Uterus (tissue), 3 donors: ENCODE measurements at regions not wholly inside any gene's neighbourhood (a gene's known extent, or its start where the extent isn't known, plus 50 kb on each side); places are given as distances from the start of the nearest gene placed in this dataset.

Experiments
- DNase-seq, 2 donors: peaks; one replicate each; pipeline ENCODE4 v3.0.0-alpha.2; 2019 to 2020
- H3K27ac ChIP-seq, 2 donors: fragments of 200-600 bp; sonication (generic); 1 replicate in 1 of 2; 2 replicates in 1 of 2; pipeline ENCODE4 v1.5.1; 2016 to 2018
- H3K27me3 ChIP-seq, 2 donors: fragments of 200-600 bp; sonication (generic); one replicate each; pipeline ENCODE4 v1.5.1; 2018 to 2019; ENCODE audit warnings: control low read depth in 1 of 2
- H3K36me3 ChIP-seq, 2 donors: fragments of 200-600 bp; sonication (generic); one replicate each; pipeline ENCODE4 v1.5.1; 2019; ENCODE audit warnings: control low read depth in 1 of 2
- H3K4me1 ChIP-seq, 2 donors: fragments of 200-600 bp; sonication (generic); one replicate each; pipeline ENCODE4 v1.5.1; 2018 to 2019; ENCODE audit warnings: control low read depth in 1 of 2
- H3K4me3 ChIP-seq, 2 donors: fragments of 200-600 bp; sonication (generic); 1 replicate in 1 of 2; 2 replicates in 1 of 2; pipeline ENCODE4 v1.5.1; 2018 to 2019; ENCODE audit warnings: mild to moderate bottlenecking in 1 of 2
- H3K9me3 ChIP-seq, 2 donors: fragments of 200-600 bp; sonication (generic); one replicate each; pipeline ENCODE4 v1.5.1; 2019; ENCODE audit warnings: control low read depth in 1 of 2
- CTCF ChIP-seq, 4 experiments: fragments of 200-600 bp in 2 of 4; fragments of 450-650 bp in 2 of 4; sonication (generic) in 2 of 4; IDR thresholded peaks; one replicate each; pipeline ENCODE4 v1.5.1; 2016 to 2019; ENCODE audit warnings: antibody characterized with exemption in 4 of 4, mild to moderate bottlenecking in 2 of 4, moderate library complexity in 1 of 4
- POLR2A ChIP-seq, 2 donors: fragments of 450-650 bp; IDR thresholded peaks; one replicate each; pipeline ENCODE4 v1.6.1; 2016; ENCODE audit warnings: antibody characterized with exemption in 2 of 2, mild to moderate bottlenecking in 1 of 2, moderate library complexity in 1 of 2
- intact Hi-C: fragments of 100-400 bp; cut with DNase I; formaldehyde crosslinking; loops from one replicate; pipeline ENCODE4 v1.15.1; 2023; ENCODE audit warnings: low total_unique reads
- donor health status: DM: yes; HTN: yes; CAD: no.

- intact Hi-C loops = no loop called here
- TF ChIP-seq POLR2A (IDR thresholded peaks at IDR 0.05) = no peak
- no peak for TF ChIP-seq CTCF (IDR thresholded peaks at IDR 0.05)
Measured at GRCh38 chr5:3856036-3856435, 260.4 kb downstream of the IRX1 start.

GRCh38 chr5:3858524-3858923, 262.9 kb downstream of the IRX1 start:
- no peak overlapping the region for H3K27ac ChIP-seq
- intact Hi-C loops = no loop called here
- no peaks in the 10 kb centered on the region for H3K4me1 ChIP-seq
- DNase-seq = no peak
- no peaks in the 10 kb centered on the region for H3K9me3 ChIP-seq
- H3K36me3 ChIP-seq = no peaks in the 10 kb centered on the region
- H3K27me3 ChIP-seq = no peaks in the 10 kb centered on the region
- TF ChIP-seq CTCF (IDR thresholded peaks at IDR 0.05) = no peak
- TF ChIP-seq POLR2A (IDR thresholded peaks at IDR 0.05) = no peak
- no peak overlapping the region for H3K4me3 ChIP-seq

More at GRCh38 chr5:3856036-3856435, 260.4 kb downstream of the IRX1 start:
- Histone ChIP-seq H3K4me3 (no peak overlapping the region), H3K27ac (no peak overlapping the region), H3K36me3 (no peaks in the 10 kb centered on the region), H3K4me1 (no peaks in the 10 kb centered on the region), H3K27me3 (no peaks in the 10 kb centered on the region), H3K9me3 (no peaks in the 10 kb centered on the region)
- no peak for DNase-seq

DNA sequence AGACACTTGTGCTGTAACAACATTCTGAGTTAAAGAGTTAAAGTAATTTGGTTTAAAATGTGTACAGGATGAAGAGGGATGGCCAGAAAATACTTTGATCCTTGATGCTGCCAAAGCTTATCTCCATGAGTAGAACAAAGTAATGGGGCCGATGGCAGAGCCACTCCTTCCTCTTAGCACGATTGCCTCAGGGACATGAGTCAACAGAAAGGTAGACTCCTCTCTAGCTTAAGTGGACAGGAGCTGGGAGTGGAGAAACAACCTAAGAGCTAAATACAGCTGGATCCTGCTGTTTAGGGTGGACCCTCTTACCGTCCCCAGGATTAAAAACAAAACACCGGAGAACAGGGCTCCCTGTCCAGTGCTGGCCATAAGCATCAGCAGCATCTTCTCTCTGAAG, 267.3 kb downstream of the IRX1 start:
- TF ChIP-seq CTCF (IDR thresholded peaks at IDR 0.05) = no peak
- TF ChIP-seq POLR2A (IDR thresholded peaks at IDR 0.05) = no peak

GRCh38 chr5:3875144-3875543, 279.5 kb downstream of the IRX1 start:
- no peak for DNase-seq
- no peaks in the 10 kb centered on the region for H3K4me1 ChIP-seq
- H3K4me3 ChIP-seq = no peak overlapping the region
- intact Hi-C loops = no loop called here
- H3K27me3 ChIP-seq = no peaks in the 10 kb centered on the region
- TF ChIP-seq POLR2A (IDR thresholded peaks at IDR 0.05) (no peak), CTCF (IDR thresholded peaks at IDR 0.05) (no peak)
- no peaks in the 10 kb centered on the region for H3K36me3 ChIP-seq
- no peak overlapping the region for H3K27ac ChIP-seq
- no peaks in the 10 kb centered on the region for H3K9me3 ChIP-seq

More for the DNA sequence above, 267.3 kb downstream of the IRX1 start:
- no peak overlapping the region for H3K27ac ChIP-seq
- no peaks in the 10 kb centered on the region for H3K27me3 ChIP-seq
- H3K9me3 ChIP-seq = no peaks in the 10 kb centered on the region
- DNase-seq = no peak
- intact Hi-C loops = no loop called here
- H3K36me3 ChIP-seq = no peaks in the 10 kb centered on the region
- no peaks in the 10 kb centered on the region for H3K4me1 ChIP-seq
- H3K4me3 ChIP-seq = no peak overlapping the region

- no peaks in the 10 kb centered on the region for H3K4me1 ChIP-seq
- no peaks in the 10 kb centered on the region for H3K27me3 ChIP-seq
- no peak overlapping the region for H3K27ac ChIP-seq
- intact Hi-C loops = no loop called here
- no peaks in the 10 kb centered on the region for H3K36me3 ChIP-seq
- TF ChIP-seq CTCF (IDR thresholded peaks at IDR 0.05) (no peak), POLR2A (IDR thresholded peaks at IDR 0.05) (no peak)
- H3K9me3 ChIP-seq = no peaks in the 10 kb centered on the region
- H3K4me3 ChIP-seq = no peak overlapping the region
- DNase-seq = no peak
Measured at GRCh38 chr5:3878267-3878666, 282.6 kb downstream of the IRX1 start.
